Liver (tissue), 7 donors: ENCODE measurements at regions not wholly inside any gene's neighbourhood (a gene's known extent, or its start where the extent isn't known, plus 50 kb on each side); places are given as distances from the start of the nearest gene placed in this dataset.

Source experiments
- DNase-seq: peaks from one replicate; pipeline ENCODE4 v3.0.0-alpha.2; 2017; ENCODE audit warnings: low spot score
- H3K27ac ChIP-seq, 2 donors: one replicate each; pipeline ENCODE4 v1.7.0; 2013; ENCODE audit warnings: inconsistent platforms in 2 of 2, low read length in 2 of 2, control low read depth in 1 of 2, low read depth in 1 of 2, mild to moderate bottlenecking in 1 of 2
- H3K27me3 ChIP-seq, 4 donors: one replicate each; pipeline versions ENCODE4 v1.6.1 to v1.7.0; 2013; ENCODE audit warnings: low read length in 3 of 4, inconsistent platforms in 1 of 4, mild to moderate bottlenecking in 1 of 4, moderate library complexity in 1 of 4; ENCODE audit not compliant: control insufficient read depth in 4 of 4, insufficient read depth in 4 of 4
- H3K36me3 ChIP-seq, 4 donors: one replicate each; pipeline versions ENCODE4 v1.6.1 to v1.7.0; 2013; ENCODE audit warnings: low read length in 3 of 4, mild to moderate bottlenecking in 3 of 4, low read depth in 1 of 4, moderate library complexity in 1 of 4; ENCODE audit not compliant: control insufficient read depth in 4 of 4, insufficient read depth in 3 of 4
- H3K4me1 ChIP-seq, 4 donors: one replicate each; pipeline versions ENCODE4 v1.6.1 to v1.7.0; 2013; ENCODE audit warnings: low read length in 3 of 4, mild to moderate bottlenecking in 3 of 4, moderate library complexity in 1 of 4; ENCODE audit not compliant: control insufficient read depth in 4 of 4, insufficient read depth in 4 of 4
- H3K4me3 ChIP-seq, 3 donors: one replicate each; pipeline versions ENCODE4 v1.6.1 to v1.7.0; 2013; ENCODE audit warnings: low read length in 3 of 3, control low read depth in 1 of 3, low read depth in 1 of 3, mild to moderate bottlenecking in 1 of 3
- H3K9ac ChIP-seq, 2 donors: one replicate each; pipeline ENCODE4 v1.7.0; 2013; ENCODE audit warnings: low read length in 2 of 2, mild to moderate bottlenecking in 2 of 2, moderate library complexity in 2 of 2, control low read depth in 1 of 2, low read depth in 1 of 2
- H3K9me3 ChIP-seq, 4 donors: one replicate each; pipeline versions ENCODE4 v1.6.1 to v1.7.0; 2013; ENCODE audit warnings: low read length in 3 of 4; ENCODE audit not compliant: control insufficient read depth in 4 of 4
- FOXA1 ChIP-seq: IDR thresholded peaks from 2 replicates; pipeline ENCODE4 v1.6.1; 2016; ENCODE audit warnings: antibody characterized with exemption
- FOXA2 ChIP-seq: IDR thresholded peaks from 2 replicates; pipeline ENCODE4 v1.6.1; 2016; ENCODE audit warnings: antibody characterized with exemption
- JUND ChIP-seq, 2 donors: IDR thresholded peaks; 2 replicates each; pipeline ENCODE4 v1.6.1; 2016; ENCODE audit warnings: antibody characterized with exemption in 2 of 2
- NR2F2 ChIP-seq: IDR thresholded peaks from 2 replicates; pipeline ENCODE4 v1.6.1; 2016; ENCODE audit warnings: antibody characterized with exemption
- REST ChIP-seq: IDR thresholded peaks from 2 replicates; pipeline ENCODE4 v1.6.1; 2016; ENCODE audit warnings: antibody characterized with exemption, mild to moderate bottlenecking
- TAF1 ChIP-seq: conservative IDR thresholded peaks from 2 replicates; pipeline ENCODE4 v1.6.1; 2016; ENCODE audit warnings: antibody characterized with exemption, mild to moderate bottlenecking
- YY1 ChIP-seq: IDR thresholded peaks from 2 replicates; pipeline ENCODE4 v1.6.1; 2016; ENCODE audit warnings: antibody characterized with exemption, mild to moderate bottlenecking
- WGBS: extraction: QIAGEN DNeasy Blood & Tissue Kit; methylation state at CpG from one replicate; pipeline ENCODE4 v1.1.7; 2013; 5-methylcytosine and 5-hydroxymethylcytosine counted together
- TF ChIP-seq, protein P1 (sequence below): IDR thresholded peaks from 2 replicates; pipeline ENCODE4 v1.6.1; 2016; ENCODE audit warnings: antibody characterized with exemption
- TF ChIP-seq, protein P2 (sequence below): IDR thresholded peaks from 2 replicates; pipeline ENCODE4 v1.6.1; 2016; ENCODE audit warnings: antibody characterized with exemption
- donor health status: healthy.
- donor health status: healthy.
- donor health status: healthy.
- donor health status: healthy.

GRCh38 chr2:104584393-104584792 is 269.5 kb upstream of the POU3F3 start:
- Histone ChIP-seq H3K27me3 (peaks cover 0 to 2% (median 0%) of the 10 kb centered on the region in 4 donors), H3K9me3 (peaks cover 0 to 3% (median 0%) of the 10 kb centered on the region in 4 donors), H3K4me1 (no peaks in the 10 kb centered on the region), H3K36me3 (no peaks in the 10 kb centered on the region), H3K27ac (no peak overlapping the region), H3K4me3 (no peak overlapping the region), H3K9ac (no peak overlapping the region)
- TF ChIP-seq YY1 = no peak
- TF ChIP-seq FOXA1 = no peak
- WGBS = 77% methylated on average over 4 of the region's 4 CpGs
- DNase-seq = no peak

DNA sequence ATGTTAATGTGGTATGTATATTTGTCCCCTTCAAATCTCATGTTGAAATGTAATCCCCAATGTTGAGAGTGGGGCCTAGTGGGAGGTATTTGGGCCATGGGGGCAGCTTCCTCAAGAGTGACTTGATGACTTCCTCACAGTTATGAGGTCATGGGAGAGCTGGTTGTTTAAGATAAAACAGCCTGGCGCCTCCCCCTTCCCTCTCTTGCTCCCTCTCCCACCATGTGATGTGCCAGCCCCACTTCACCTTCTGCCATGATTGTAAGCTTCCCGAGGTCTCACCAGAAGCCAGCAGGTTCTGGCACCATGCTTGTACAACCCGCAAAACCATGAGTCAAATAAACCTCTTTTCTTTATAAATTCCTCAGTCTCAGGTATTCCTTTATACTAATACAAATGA is 258.3 kb upstream of the POU3F3 start:
- Histone ChIP-seq H3K9me3 (peaks cover 0 to 13% (median 4%) of the 10 kb centered on the region in 4 donors), H3K4me1 (no peaks in the 10 kb centered on the region), H3K36me3 (no peaks in the 10 kb centered on the region), H3K27me3 (no peaks in the 10 kb centered on the region), H3K27ac (no peak overlapping the region), H3K9ac (no peak overlapping the region), H3K4me3 (no peak overlapping the region)
- TF ChIP-seq FOXA2 = no peak
- TF ChIP-seq REST = no peak
- TF ChIP-seq TAF1 = no peak
- TF ChIP-seq, protein P1, sequence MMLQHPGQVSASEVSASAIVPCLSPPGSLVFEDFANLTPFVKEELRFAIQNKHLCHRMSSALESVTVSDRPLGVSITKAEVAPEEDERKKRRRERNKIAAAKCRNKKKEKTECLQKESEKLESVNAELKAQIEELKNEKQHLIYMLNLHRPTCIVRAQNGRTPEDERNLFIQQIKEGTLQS = no peak
- TF ChIP-seq, protein P2, sequence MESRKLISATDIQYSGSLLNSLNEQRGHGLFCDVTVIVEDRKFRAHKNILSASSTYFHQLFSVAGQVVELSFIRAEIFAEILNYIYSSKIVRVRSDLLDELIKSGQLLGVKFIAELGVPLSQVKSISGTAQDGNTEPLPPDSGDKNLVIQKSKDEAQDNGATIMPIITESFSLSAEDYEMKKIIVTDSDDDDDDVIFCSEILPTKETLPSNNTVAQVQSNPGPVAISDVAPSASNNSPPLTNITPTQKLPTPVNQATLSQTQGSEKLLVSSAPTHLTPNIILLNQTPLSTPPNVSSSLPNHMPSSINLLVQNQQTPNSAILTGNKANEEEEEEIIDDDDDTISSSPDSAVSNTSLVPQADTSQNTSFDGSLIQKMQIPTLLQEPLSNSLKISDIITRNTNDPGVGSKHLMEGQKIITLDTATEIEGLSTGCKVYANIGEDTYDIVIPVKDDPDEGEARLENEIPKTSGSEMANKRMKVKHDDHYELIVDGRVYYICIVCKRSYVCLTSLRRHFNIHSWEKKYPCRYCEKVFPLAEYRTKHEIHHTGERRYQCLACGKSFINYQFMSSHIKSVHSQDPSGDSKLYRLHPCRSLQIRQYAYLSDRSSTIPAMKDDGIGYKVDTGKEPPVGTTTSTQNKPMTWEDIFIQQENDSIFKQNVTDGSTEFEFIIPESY = no peak
- DNase-seq = no peak
- 79% methylated on average over 3 of the region's 3 CpGs for WGBS

DNA sequence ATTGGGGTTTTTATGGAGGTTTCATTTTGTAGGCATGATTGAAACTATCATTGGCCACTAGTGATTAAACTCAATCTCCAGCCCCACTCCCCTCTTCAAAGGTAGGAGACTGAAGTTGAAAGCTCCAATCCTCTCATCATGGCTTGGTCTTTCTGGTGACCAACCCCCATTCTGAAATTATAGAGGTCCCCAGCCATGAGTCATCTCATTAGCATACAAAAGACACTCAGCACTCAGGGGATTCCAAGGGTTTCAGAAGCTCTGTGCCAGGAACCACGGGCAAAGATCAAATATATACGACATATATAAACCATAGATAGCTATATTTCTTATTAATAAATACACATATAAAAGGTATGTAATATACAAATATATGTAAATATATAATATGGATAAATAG is 256.0 kb upstream of the POU3F3 start:
- DNase-seq = no peak
- TF ChIP-seq FOXA2 (no peak), FOXA1 (no peak)
- Histone ChIP-seq H3K36me3 (no peaks in the 10 kb centered on the region), H3K27ac (no peak overlapping the region), H3K9ac (no peak overlapping the region), H3K27me3 (no peaks in the 10 kb centered on the region), H3K9me3 (peaks cover 0 to 4% (median 2%) of the 10 kb centered on the region in 4 donors), H3K4me1 (no peaks in the 10 kb centered on the region), H3K4me3 (no peak overlapping the region)
- WGBS = 85% methylated on average over 2 of the region's 2 CpGs

GRCh38 chr2:104598636-104599035 is 255.3 kb upstream of the POU3F3 start:
- Histone ChIP-seq H3K4me3 (no peak overlapping the region), H3K27ac (no peak overlapping the region), H3K27me3 (no peaks in the 10 kb centered on the region), H3K36me3 (no peaks in the 10 kb centered on the region), H3K9ac (no peak overlapping the region), H3K9me3 (peaks cover 0 to 4% (median 2%) of the 10 kb centered on the region in 4 donors), H3K4me1 (no peaks in the 10 kb centered on the region)
- TF ChIP-seq NR2F2 (no peak), JUND (IDR thresholded peaks at IDR 0.05) (no peak)
- WGBS = 82% methylated on average over 6 of the region's 6 CpGs
- DNase-seq = no peak
